ENCODE measurements at regions not wholly inside any gene's neighbourhood (a gene's known extent, or its start where the extent isn't known, plus 50 kb on each side); places are given as distances from the start of the nearest gene placed in this dataset.
A peak's percentile ranks its signal among the peaks of the same experiment; 100 is the strongest.

DNA sequence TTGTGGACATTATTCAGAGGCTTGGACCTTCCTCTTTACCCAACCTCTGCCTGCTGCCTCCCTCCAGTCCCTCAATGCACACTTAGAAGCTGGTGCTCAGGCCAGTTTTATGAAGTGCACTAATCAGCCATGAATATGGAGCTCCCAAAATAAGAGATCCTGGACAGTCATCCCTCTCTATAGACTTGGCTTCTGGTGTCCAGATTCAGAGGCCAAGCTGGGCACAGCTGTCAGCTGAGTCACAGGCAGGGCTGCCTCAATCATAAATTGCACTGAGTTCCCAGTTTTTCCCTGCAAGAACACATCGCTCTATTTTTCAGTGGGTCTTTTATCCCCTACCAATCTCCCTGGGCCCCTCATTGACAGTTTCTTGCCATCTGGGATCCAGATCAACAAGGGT, 161.7 kb upstream of the CADM1 start:
- Histone ChIP-seq H3K27me3 (peaks cover 0 to 16% (median 0%) of the 10 kb centered on the region in 4 donors), H3K9me3 (no peaks in the 10 kb centered on the region), H3K36me3 (no peaks in the 10 kb centered on the region), H3K4me3 (no peak overlapping the region), H3K4me1 (peaks cover 0 to 10% (median 0%) of the 10 kb centered on the region in 3 donors), H3K27ac (no peak overlapping the region)
- TF ChIP-seq CTCF (IDR thresholded peaks at IDR 0.05) (no peak), POLR2A (IDR thresholded peaks at IDR 0.05) (no peak)
- 86 to 94% methylated on average over 1 of the region's 1 CpG for WGBS, 2 donors
- no peak for DNase-seq
- intact Hi-C loops (cut with DNase I), result no loop called here

GRCh38 chr11:115665175-115665821, 161.1 kb upstream of the CADM1 start:
- no peak for DNase-seq
- peaks cover 0 to 7% (median 0%) of the 10 kb centered on the region in 3 donors for H3K4me1 ChIP-seq
- no peak overlapping the region for H3K4me3 ChIP-seq
- peaks cover 0 to 22% (median 0%) of the 10 kb centered on the region in 4 donors for H3K27me3 ChIP-seq
- WGBS, 2 donors, result 85 to 87% methylated on average over 15 of the region's 15 CpGs
- intact Hi-C loops (cut with DNase I), result no loop called here
- no peaks in the 10 kb centered on the region for H3K36me3 ChIP-seq
- H3K27ac ChIP-seq, result no peak overlapping the region
- H3K9me3 ChIP-seq, result no peaks in the 10 kb centered on the region
- TF ChIP-seq POLR2A (IDR thresholded peaks at IDR 0.05) (no peak), CTCF (IDR thresholded peaks at IDR 0.05) (no peak)

DNA sequence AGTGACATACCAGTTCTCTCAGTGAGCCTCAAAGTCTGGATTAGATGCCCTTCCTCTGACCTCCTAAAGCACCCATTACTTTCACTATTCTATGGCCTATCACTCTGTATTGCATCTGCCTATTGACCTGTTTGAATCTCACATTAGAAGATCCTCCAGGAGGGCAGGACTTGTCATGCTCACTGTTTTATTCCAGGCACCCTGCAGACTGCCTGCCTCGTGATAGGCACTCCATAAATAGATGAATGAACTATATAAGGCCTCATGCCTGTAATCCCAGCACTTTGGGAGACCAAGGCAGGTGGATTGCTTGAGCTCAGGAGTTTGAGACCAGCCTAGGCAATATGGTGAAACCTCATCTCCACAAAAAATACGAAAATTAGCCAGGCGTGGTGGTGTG, 160.1 kb upstream of the CADM1 start:
- Histone ChIP-seq H3K27ac (no peak overlapping the region), H3K4me3 (no peak overlapping the region), H3K4me1 (peaks cover 5 to 13% (median 5%) of the 10 kb centered on the region in 3 donors), H3K36me3 (no peaks in the 10 kb centered on the region), H3K9me3 (no peaks in the 10 kb centered on the region), H3K27me3 (peaks cover 0 to 32% (median 4%) of the 10 kb centered on the region in 4 donors)
- 83 to 100% methylated on average over 2 to 3 of the region's 3 CpGs for WGBS, 2 donors
- no peak for DNase-seq
- intact Hi-C loops (cut with DNase I), result no loop called here
- TF ChIP-seq CTCF (IDR thresholded peaks at IDR 0.05), result no peak
- TF ChIP-seq POLR2A (IDR thresholded peaks at IDR 0.05), result no peak

DNA sequence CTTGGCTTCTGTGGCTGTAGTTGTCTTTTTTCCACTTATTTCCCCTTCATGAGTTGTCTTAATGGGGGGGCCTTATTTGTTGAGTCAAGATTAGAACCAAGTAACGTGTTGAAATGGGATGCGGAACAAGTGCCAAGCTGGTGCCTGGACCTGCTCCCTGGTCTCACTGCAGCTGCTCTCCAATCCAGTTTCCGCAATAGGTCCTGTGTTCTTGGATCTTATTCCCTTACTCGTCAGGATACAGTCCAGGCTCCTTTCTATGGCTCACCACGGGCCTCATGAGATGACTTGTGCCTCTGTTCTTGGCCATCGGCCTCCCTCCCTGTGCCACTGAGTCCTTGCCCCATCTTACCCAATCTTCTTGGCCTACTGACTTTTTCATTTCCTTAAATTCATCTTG, 159.6 kb upstream of the CADM1 start:
- peaks cover 10 to 18% (median 10%) of the 10 kb centered on the region in 3 donors for H3K4me1 ChIP-seq
- H3K27me3 ChIP-seq, result peaks cover 0 to 37% (median 4%) of the 10 kb centered on the region in 4 donors
- TF ChIP-seq POLR2A (IDR thresholded peaks at IDR 0.05) (no peak), CTCF (IDR thresholded peaks at IDR 0.05) (no peak)
- no peak for DNase-seq
- no peak overlapping the region for H3K4me3 ChIP-seq
- H3K36me3 ChIP-seq, result no peaks in the 10 kb centered on the region
- WGBS, 2 donors, result 76 to 82% methylated on average over 6 of the region's 6 CpGs
- no peaks in the 10 kb centered on the region for H3K9me3 ChIP-seq
- no peak overlapping the region for H3K27ac ChIP-seq
- intact Hi-C loops (cut with DNase I), result no loop called here

DNA sequence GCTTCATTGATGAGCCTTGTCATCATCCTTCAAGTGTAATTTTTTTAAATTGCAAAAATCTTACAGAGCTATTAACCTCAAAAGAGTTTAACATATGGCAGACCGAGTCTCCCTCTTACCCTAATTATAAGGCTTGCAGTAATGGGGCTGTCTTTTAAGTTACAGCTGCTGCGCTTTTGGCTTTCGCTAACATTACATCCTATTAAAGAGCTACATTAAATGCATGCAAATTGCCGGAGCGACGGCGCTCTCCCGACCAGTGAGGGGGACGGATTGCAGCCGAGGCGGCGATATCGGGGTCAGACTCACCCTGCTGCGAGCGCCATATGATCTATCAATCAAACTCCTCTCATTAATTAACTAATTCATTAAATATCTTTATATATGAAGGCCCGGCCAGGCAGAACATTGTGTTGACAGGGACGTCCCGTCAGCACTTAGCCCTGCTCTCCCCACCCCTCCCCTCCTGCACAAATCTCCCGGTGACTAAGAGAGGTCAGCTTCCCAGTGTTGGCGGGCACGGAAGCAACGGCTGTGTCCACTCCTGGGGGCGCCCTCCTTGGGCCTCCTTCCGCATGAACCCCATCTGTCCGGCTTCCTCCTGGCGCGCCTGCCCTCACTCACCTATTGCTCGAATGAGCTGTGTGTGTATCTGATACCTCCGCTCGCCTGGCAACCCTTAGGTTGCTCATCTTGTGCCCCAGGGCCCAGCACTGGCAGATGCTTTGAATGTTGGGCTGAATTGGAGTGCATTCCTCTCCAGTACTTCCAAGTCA, 156.0 kb upstream of the CADM1 start:
- Histone ChIP-seq H3K9me3 (no peaks in the 10 kb centered on the region), H3K27ac (no peak overlapping the region), H3K4me1 (peaks cover 10 to 18% (median 10%) of the 10 kb centered on the region in 3 donors), H3K4me3 (peak overlapping the region in 3 of 4 donors; percentile 37 to 51 (median 43)), H3K27me3 (peaks cover 0 to 63% (median 4%) of the 10 kb centered on the region in 4 donors), H3K36me3 (no peaks in the 10 kb centered on the region)
- intact Hi-C loops (cut with DNase I), result no loop called here
- 51 to 52% methylated on average over 27 to 30 of the region's 30 CpGs for WGBS, 2 donors
- DNase-seq, result no peak
- no peak for TF ChIP-seq POLR2A (IDR thresholded peaks at IDR 0.05)
- TF ChIP-seq CTCF (IDR thresholded peaks at IDR 0.05), result no peak

All from esophagus squamous epithelium (tissue), 5 donors.